ENCODE measurements at regions not wholly inside any gene's neighbourhood (a gene's known extent, or its start where the extent isn't known, plus 50 kb on each side); places are given as distances from the start of the nearest gene placed in this dataset.

GRCh38 chr20:54355631-54356280, 119.6 kb upstream of the DOK5 start:
- FAIRE-seq, result no peak

DNA sequence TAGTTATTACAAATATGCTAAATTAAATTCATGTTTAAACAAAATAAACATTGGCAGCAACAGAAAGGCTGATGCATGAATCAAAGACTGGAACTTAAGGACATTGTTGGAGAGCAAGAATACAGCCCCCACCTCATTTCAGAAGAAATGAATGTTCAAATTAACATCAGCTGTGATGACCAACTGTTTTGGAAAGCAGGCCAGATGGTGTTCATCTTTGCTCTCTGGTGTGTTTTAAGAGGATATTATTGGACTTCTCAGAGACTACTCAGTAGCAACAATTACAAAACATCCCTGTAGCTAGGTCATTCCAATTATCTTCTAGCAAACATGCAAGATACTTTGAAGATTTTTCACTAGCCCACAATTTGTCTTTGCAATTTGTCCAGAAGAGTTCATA, 118.6 kb upstream of the DOK5 start:
- DNase-seq (ENCODE audit: extremely low spot score, insufficient read length, low read depth) (no peak), FAIRE-seq (no peak)

More at GRCh38 chr20:54355631-54356280, 119.6 kb upstream of the DOK5 start:
- DNase-seq (ENCODE audit: extremely low spot score, insufficient read length, low read depth), result no peak

- no peak for FAIRE-seq
- DNase-seq (ENCODE audit: extremely low spot score, insufficient read length, low read depth), result no peak
These were observed 113.9 kb upstream of the DOK5 start for GRCh38 chr20:54361475-54361874.

- DNase-seq (ENCODE audit: extremely low spot score, insufficient read length, low read depth) (no peak), FAIRE-seq (no peak)
These were observed 113.1 kb upstream of the DOK5 start for GRCh38 chr20:54362283-54362682.

DNA sequence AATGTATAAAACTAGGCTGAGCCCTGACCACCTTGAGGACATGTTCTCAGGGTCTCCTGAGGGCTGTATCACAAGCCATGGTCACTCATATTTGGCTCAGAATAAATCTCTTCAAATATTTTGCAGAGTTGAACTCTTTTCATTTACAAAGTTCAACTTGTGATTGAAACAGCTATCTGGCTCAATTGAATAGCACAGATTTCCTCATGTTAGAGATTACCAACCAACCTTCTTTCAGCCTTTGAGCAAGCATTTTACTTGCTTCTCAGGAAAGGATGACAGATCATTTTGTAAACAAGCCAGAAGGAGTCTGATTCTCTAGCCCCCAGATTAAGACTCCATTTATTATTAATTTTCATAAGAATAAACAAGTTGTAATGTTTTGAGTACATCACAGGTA, 111.0 kb upstream of the DOK5 start:
- FAIRE-seq, result no peak
- DNase-seq (ENCODE audit: extremely low spot score, insufficient read length, low read depth), result no peak

GRCh38 chr20:54364919-54365318, 110.5 kb upstream of the DOK5 start:
- no peak for FAIRE-seq

GRCh38 chr20:54366669-54367344, 108.6 kb upstream of the DOK5 start:
- FAIRE-seq, result no peak
- DNase-seq (ENCODE audit: extremely low spot score, insufficient read length, low read depth), result no peak

More at GRCh38 chr20:54364919-54365318, 110.5 kb upstream of the DOK5 start:
- DNase-seq (ENCODE audit: extremely low spot score, insufficient read length, low read depth), result no peak

GRCh38 chr20:54368570-54368969, 106.8 kb upstream of the DOK5 start:
- DNase-seq (ENCODE audit: extremely low spot score, insufficient read length, low read depth) (no peak), FAIRE-seq (no peak)

- DNase-seq (ENCODE audit: extremely low spot score, insufficient read length, low read depth) (no peak), FAIRE-seq (no peak)
These were observed 103.1 kb upstream of the DOK5 start for GRCh38 chr20:54372313-54372712.

DNA sequence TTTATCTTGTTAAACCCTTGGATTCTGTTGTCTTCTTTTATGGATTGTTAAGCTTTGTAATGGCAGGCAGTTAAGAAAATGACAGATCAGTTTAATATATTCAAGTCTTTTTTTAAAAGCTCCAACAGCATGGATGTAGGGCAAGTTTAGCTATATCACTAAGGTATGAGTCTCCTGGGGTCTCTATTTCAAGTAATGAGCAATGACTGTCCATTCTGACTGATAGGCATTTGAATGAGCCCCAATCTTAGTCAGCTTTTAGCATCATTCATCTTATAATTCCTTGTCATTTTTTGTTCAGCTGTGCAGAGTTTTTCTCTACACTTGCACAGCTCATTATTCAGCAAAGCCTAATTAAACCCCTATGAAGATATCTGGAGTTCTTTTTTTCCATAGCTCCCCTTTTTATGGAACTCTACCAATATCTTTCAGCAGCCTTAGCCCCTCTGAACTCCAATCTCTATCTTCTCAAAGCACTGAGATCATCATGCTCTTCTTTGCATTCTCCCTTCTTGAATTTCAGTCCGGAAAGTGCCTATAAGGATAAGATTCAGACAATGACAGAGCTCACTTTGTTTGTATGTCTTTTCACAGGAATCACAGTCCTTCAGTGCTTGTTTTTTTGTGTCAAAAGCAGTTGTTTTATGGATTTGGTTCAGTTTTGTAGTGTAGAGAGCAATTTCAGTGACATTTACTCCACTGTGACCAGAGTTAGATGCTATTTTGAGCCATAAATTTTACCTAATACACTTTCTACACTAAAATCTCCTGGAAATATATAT, 97.2 kb upstream of the DOK5 start:
- DNase-seq (ENCODE audit: extremely low spot score, insufficient read length, low read depth), result no peak
- FAIRE-seq, result no peak

- DNase-seq (ENCODE audit: extremely low spot score, insufficient read length, low read depth), result no peak
- no peak for FAIRE-seq
These were observed 95.4 kb upstream of the DOK5 start for GRCh38 chr20:54379893-54380584.

DNA sequence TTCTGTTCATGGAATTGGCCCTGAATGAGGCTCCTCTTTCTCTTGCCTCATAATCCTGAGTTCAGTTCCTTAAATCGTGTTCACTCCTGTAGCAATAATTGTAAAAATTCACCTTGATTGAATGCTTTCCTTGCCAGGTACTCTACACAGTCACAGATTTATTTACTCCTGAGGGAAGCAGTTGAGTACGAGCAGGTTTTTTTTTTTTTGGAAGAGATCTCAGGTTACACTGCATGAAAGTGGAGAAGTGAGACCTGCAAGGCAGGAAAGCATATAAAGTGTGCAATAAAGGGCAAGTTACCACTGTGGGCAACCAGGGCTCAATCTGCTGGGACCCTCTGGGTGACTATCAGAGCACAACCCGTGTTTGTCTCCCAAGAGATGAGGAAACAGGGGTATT, 93.0 kb upstream of the DOK5 start:
- FAIRE-seq (no peak), DNase-seq (ENCODE audit: extremely low spot score, insufficient read length, low read depth) (no peak)

- FAIRE-seq (no peak), DNase-seq (ENCODE audit: extremely low spot score, insufficient read length, low read depth) (no peak)
These were observed 89.6 kb upstream of the DOK5 start for GRCh38 chr20:54385746-54386145.

GRCh38 chr20:54389596-54390280, 85.7 kb upstream of the DOK5 start:
- FAIRE-seq, result no peak

DNA sequence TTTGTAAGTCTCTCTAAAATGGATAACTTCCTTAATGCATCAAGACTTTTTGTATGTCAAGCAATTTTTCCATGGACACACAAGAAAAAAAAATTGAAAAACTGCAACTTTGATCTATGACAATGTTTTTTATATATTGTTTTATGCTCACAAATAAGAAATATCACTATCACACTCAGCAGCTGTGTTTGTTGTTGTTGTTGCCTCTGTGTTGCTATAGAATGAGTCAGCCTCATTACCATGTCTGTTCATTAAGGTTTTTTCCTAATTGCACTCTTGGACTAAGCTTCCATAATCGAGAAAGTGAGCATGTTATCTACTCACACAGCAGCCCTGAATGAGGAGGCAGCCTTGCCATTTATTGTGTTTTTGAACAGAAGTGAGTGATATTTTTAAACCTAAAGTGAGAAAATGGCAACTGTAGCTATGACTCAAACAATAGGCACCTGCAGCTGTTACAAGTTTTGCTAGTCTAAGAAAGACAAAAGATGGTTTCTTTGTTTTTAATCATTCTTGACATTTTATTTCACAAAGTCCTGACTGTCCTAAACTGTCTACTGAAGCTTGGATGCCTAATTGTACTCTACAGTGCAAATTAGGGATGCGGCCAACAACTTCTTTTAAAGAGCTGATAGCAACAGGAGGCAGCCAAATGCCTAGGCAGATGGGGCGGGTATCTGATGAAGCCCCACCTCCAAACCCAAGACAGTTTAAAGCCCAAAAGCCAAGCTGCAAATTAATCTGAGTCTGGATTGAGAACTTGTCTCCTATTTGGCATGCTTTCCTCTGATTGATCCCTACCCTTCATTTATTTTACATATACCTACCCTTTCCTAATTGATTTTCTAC, 77.9 kb upstream of the DOK5 start:
- FAIRE-seq (no peak), DNase-seq (ENCODE audit: extremely low spot score, insufficient read length, low read depth) (no peak)

More at GRCh38 chr20:54389596-54390280, 85.7 kb upstream of the DOK5 start:
- no peak for DNase-seq (ENCODE audit: extremely low spot score, insufficient read length, low read depth)

GRCh38 chr20:54398814-54399213, 76.6 kb upstream of the DOK5 start:
- FAIRE-seq (no peak), DNase-seq (ENCODE audit: extremely low spot score, insufficient read length, low read depth) (no peak)

DNA sequence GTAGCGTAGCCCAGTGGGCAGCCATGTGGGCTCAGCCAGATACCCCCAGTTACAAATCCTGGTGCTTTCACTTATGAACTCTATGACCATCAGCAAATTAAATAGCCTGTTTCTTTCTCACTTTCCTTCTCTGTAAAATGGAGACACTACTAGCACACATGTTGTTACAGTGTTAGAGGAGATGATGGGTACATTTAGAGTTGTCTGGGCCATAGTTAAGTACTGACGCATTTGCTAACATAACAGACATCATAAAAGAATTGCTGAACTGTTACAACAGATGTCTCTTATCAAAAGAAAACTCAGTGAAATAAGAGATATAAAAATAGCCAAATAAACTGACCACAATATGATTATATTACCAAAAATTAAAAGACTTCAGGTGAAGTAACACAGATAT, 69.9 kb upstream of the DOK5 start:
- DNase-seq (ENCODE audit: extremely low spot score, insufficient read length, low read depth) (no peak), FAIRE-seq (no peak)

DNA sequence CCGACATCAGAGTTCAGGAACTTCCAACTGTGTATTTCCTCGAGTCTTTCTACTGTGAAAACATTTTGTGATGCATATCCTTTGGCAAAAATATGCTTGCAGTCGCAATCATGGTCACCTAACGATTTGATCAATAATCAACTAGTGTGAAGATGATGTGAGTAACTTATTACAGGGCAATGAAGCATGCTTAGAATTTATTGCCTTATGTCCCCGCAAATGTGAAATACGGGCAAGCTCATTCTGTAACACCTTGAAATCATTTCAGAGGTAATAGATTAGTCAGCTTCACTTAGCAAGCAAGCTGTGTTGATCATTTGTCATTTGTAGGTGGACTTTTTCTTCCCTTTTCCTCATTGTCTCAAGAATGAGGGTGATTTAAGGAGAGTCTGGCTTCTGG, 67.9 kb upstream of the DOK5 start:
- no peak for DNase-seq (ENCODE audit: extremely low spot score, insufficient read length, low read depth)
- no peak for FAIRE-seq

GRCh38 chr20:54415967-54416366, 59.4 kb upstream of the DOK5 start:
- DNase-seq (ENCODE audit: extremely low spot score, insufficient read length, low read depth) (no peak), FAIRE-seq (no peak)
